Keratinocyte (primary cell): ENCODE measurements at regions not wholly inside any gene's neighbourhood (a gene's known extent, or its start where the extent isn't known, plus 50 kb on each side); places are given as distances from the start of the nearest gene placed in this dataset.

Source experiments
- DNase-seq: peaks from one replicate; pipeline ENCODE4 v3.0.0-alpha.2; 2011; ENCODE audit warnings: low read depth, missing footprints, low spot score
- FAIRE-seq: peaks from 2 replicates; lab custom pipeline; 2011; peaks lifted over from hg19 to GRCh38; lab: Jason Lieb, UNC
- H2AFZ ChIP-seq: 2 replicates; pipeline ENCODE4 v1.6.0; 2012; ENCODE audit warnings: low read length, control low read depth, inconsistent platforms; ENCODE audit not compliant: control insufficient read depth
- H3K27ac ChIP-seq: 2 replicates; pipeline ENCODE4 v1.5.1; 2011; ENCODE audit warnings: low read length; ENCODE audit not compliant: control insufficient read depth, insufficient read depth
- H3K27me3 ChIP-seq: 3 replicates; pipeline ENCODE4 v1.6.0; 2011; ENCODE audit warnings: low read length; ENCODE audit not compliant: control insufficient read depth, insufficient read depth; ENCODE audit errors: extremely low read depth
- H3K36me3 ChIP-seq, 2 experiments: 2 replicates in 1 of 2; 3 replicates in 1 of 2; pipeline ENCODE4 v1.5.1; 2011; ENCODE audit warnings: low read length in 2 of 2, mild to moderate bottlenecking in 1 of 2; ENCODE audit not compliant: control insufficient read depth in 2 of 2, insufficient read depth in 2 of 2; ENCODE audit errors: extremely low read depth in 1 of 2
- H3K4me1 ChIP-seq: 3 replicates; pipeline ENCODE4 v1.5.1; 2011; ENCODE audit warnings: low read length; ENCODE audit not compliant: control insufficient read depth, insufficient read depth; ENCODE audit errors: extremely low read depth
- H3K4me2 ChIP-seq: 3 replicates; pipeline ENCODE4 v1.6.0; 2011; ENCODE audit warnings: low read depth, low read length; ENCODE audit not compliant: control insufficient read depth, insufficient read depth; ENCODE audit errors: extremely low read depth
- H3K4me3 ChIP-seq, 3 experiments: fragments of 200-600 bp in 1 of 3; sonication (generic) in 1 of 3; 2 replicates in 2 of 3; 3 replicates in 1 of 3; pipeline ENCODE4 v1.5.1; 2011 to 2016; ENCODE audit warnings: low read length in 3 of 3, mild to moderate bottlenecking in 3 of 3, control low read depth in 2 of 3, inconsistent platforms in 1 of 3, low read depth in 1 of 3, mixed read lengths in 1 of 3, mixed run types in 1 of 3, moderate library complexity in 1 of 3; ENCODE audit not compliant: control insufficient read depth in 2 of 3, insufficient read depth in 2 of 3; ENCODE audit errors: extremely low read depth in 1 of 3
- H3K79me2 ChIP-seq: 2 replicates; pipeline ENCODE4 v1.6.0; 2012; ENCODE audit warnings: low read length; ENCODE audit not compliant: control insufficient read depth, insufficient read depth
- H3K9ac ChIP-seq: 3 replicates; pipeline ENCODE4 v1.6.0; 2011; ENCODE audit warnings: low read length; ENCODE audit not compliant: control insufficient read depth, insufficient read depth; ENCODE audit errors: extremely low read depth
- H3K9me1 ChIP-seq: 3 replicates; pipeline ENCODE4 v1.6.0; 2011; ENCODE audit warnings: low read length; ENCODE audit not compliant: control insufficient read depth, insufficient read depth; ENCODE audit errors: extremely low read depth
- H3K9me3 ChIP-seq: 2 replicates; pipeline ENCODE4 v1.5.1; 2012; ENCODE audit warnings: low read depth, low read length; ENCODE audit not compliant: control insufficient read depth
- H4K20me1 ChIP-seq: 3 replicates; pipeline ENCODE4 v1.6.0; 2011; ENCODE audit warnings: low read length; ENCODE audit not compliant: control insufficient read depth, insufficient read depth; ENCODE audit errors: extremely low read depth
- EZH2 ChIP-seq: IDR thresholded peaks from one replicate; pipeline ENCODE4 v1.6.1; 2012; ENCODE audit warnings: inconsistent platforms, mild to moderate bottlenecking, low read length, moderate library complexity
- dilution Hi-C: fragments of 300-500 bp; cut with MboI; formaldehyde crosslinking; loops from one replicate; pipeline ENCODE4 v1.7.0; 2020; ENCODE audit warnings: low sequenced_read_pairs; ENCODE audit not compliant: extremely low pct_ligation_motif_present
- TF ChIP-seq, protein P1 (sequence below), 3 experiments: IDR thresholded peaks in 1 of 3; conservative IDR thresholded peaks in 1 of 3; optimal IDR thresholded peaks in 1 of 3; 2 replicates in 2 of 3; 3 replicates in 1 of 3; pipeline versions ENCODE3 to v1.5.1; 2011; ENCODE audit warnings: low read length in 3 of 3, mild to moderate bottlenecking in 3 of 3, moderate library complexity in 2 of 3, control low read depth in 1 of 3, inconsistent platforms in 1 of 3; ENCODE audit not compliant: insufficient read depth in 2 of 3; ENCODE audit errors: extremely low read depth in 1 of 3

DNA sequence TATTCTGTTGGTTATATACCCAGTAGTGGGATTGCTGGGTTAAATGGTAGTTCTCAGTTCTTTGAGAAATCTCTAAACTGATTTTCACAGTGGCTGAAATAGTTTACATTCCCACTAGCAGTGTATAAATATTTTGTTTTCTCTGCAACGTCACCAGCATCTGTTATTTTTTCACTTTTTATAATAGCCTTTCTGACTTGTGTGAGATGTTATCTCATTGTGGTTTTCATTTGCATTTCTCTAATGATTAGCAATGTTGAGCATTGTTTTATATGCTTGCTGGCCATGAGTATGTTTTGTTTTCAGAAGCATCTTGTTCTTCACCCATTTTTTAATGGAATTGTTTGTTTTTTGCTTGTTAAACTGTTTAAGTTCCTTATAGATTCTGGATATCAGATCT, 612.7 kb upstream of the SGO1 start:
- no peaks in the 10 kb centered on the region for H4K20me1 ChIP-seq
- H3K27ac ChIP-seq = no peak overlapping the region
- H3K27me3 ChIP-seq = no peaks in the 10 kb centered on the region
- H3K4me1 ChIP-seq = no peaks in the 10 kb centered on the region
- H2AFZ ChIP-seq = no peak overlapping the region
- H3K9ac ChIP-seq = no peak overlapping the region
- H3K36me3 ChIP-seq = no peaks in the 10 kb centered on the region
- no peaks in the 10 kb centered on the region for H3K9me3 ChIP-seq
- FAIRE-seq (no peak), DNase-seq (no peak)
- TF ChIP-seq, protein P1, sequence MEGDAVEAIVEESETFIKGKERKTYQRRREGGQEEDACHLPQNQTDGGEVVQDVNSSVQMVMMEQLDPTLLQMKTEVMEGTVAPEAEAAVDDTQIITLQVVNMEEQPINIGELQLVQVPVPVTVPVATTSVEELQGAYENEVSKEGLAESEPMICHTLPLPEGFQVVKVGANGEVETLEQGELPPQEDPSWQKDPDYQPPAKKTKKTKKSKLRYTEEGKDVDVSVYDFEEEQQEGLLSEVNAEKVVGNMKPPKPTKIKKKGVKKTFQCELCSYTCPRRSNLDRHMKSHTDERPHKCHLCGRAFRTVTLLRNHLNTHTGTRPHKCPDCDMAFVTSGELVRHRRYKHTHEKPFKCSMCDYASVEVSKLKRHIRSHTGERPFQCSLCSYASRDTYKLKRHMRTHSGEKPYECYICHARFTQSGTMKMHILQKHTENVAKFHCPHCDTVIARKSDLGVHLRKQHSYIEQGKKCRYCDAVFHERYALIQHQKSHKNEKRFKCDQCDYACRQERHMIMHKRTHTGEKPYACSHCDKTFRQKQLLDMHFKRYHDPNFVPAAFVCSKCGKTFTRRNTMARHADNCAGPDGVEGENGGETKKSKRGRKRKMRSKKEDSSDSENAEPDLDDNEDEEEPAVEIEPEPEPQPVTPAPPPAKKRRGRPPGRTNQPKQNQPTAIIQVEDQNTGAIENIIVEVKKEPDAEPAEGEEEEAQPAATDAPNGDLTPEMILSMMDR (optimal IDR thresholded peaks at IDR 0.05 in 1 of 3, IDR thresholded peaks at IDR 0.05 in 1 of 3, conservative IDR thresholded peaks at IDR 0.05 in 1 of 3; ENCODE audit: extremely low read depth in 1 of 3, insufficient read depth in 2 of 3, low read length in 3 of 3) = no peak
- TF ChIP-seq EZH2 = no peak
- no peaks in the 10 kb centered on the region for H3K9me1 ChIP-seq
- H3K4me2 ChIP-seq = no peak overlapping the region
- H3K79me2 ChIP-seq = no peaks in the 10 kb centered on the region
- H3K4me3 ChIP-seq = no peak overlapping the region
- dilution Hi-C loops = no loop called here

DNA sequence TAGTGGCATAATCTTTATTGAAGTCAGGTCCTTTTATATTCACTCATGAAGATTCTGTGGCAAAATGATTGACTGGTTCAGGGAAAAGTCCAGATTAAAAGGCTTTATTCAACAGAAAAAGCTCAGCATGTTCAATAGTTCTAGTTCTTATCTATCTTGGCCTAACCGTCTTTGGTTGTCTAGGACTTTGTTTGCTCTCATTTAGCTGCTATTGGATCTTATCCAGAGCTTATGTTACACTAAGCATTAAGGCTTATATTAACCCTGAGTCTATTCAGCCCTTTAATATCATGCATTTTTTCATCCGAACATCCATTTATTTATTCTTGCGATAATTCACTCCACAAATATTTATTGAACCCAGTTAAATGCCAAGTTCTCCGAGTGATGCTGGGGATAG, 601.0 kb upstream of the SGO1 start:
- Histone ChIP-seq H3K79me2 (no peaks in the 10 kb centered on the region), H3K4me1 (no peaks in the 10 kb centered on the region), H3K9me3 (no peaks in the 10 kb centered on the region), H3K27ac (no peak overlapping the region), H4K20me1 (no peaks in the 10 kb centered on the region), H3K9me1 (no peaks in the 10 kb centered on the region), H2AFZ (no peak overlapping the region), H3K27me3 (no peaks in the 10 kb centered on the region), H3K4me3 (no peak overlapping the region), H3K9ac (no peak overlapping the region), H3K4me2 (no peak overlapping the region), H3K36me3 (no peaks in the 10 kb centered on the region)
- DNase-seq = no peak
- no peak for FAIRE-seq
- TF ChIP-seq, protein P1 (optimal IDR thresholded peaks at IDR 0.05 in 1 of 3, IDR thresholded peaks at IDR 0.05 in 1 of 3, conservative IDR thresholded peaks at IDR 0.05 in 1 of 3; ENCODE audit: extremely low read depth in 1 of 3, insufficient read depth in 2 of 3, low read length in 3 of 3) = no peak
- TF ChIP-seq EZH2 = no peak
- dilution Hi-C loops = no loop called here
